NCI-H774 (cell line): ENCODE measurements at regions not wholly inside any gene's neighbourhood (a gene's known extent, or its start where the extent isn't known, plus 50 kb on each side); places are given as distances from the start of the nearest gene placed in this dataset.

Experiments
- DNase-seq: peaks from one replicate; lab custom pipeline; 2025; lab: John Stamatoyannopoulos, UW

DNA sequence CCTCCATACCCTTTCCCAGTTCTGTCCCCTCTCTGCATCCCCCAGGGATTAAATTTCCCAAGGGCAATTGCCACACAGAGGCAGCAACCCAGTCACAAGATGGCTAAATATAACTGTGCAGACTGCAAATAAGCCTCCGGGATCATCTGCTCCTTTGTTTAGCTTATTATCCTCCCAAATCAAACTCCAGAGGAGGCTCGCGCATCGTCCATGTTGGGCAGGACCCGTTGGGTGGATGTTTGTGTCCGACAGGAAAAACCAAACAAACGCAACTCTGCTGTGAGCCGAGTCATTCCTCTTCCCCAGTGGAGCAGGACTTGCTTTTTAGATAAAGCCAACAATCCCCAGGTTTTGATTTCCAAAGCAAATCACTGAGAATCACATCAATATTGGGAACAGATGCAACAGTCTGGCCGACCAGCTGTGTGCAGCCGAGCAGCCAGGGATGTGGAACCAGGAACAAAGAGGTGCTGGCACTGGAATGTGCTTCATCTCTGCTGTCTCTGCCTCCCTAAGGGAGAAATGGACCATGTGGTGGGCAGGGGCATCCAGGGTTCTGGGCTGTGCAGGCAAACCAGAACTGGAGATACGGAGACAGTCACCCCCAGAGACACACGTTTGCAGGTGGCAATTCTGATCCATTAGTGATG is 89.8 kb downstream of the PTTG1 start:
- no peak for DNase-seq
